ENCODE measurements at regions not wholly inside any gene's neighbourhood (a gene's known extent, or its start where the extent isn't known, plus 50 kb on each side); places are given as distances from the start of the nearest gene placed in this dataset.

DNA sequence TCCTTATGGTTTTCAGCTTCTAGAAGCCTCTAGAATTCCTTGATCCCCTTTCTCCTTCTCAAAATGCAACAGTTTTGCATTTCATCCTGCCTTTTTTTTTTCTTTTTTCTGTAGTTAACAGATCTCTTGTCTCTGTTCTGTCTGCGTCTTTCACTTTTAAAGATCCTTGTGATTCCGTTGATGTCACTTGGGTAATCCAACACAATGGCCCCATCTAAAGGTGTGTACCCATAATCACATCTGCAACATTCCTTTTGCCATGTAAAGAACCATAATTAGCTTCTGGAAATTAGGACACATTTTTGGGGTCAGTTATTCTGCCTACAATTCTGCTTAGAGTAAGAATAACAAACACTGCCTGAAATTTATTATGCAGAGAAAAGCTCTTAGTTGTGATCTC lies 1180.9 kb upstream of the ADGRL3 start:
- no peak for TF ChIP-seq POLR2A (IDR thresholded peaks at IDR 0.05)
- TF ChIP-seq, protein P1, sequence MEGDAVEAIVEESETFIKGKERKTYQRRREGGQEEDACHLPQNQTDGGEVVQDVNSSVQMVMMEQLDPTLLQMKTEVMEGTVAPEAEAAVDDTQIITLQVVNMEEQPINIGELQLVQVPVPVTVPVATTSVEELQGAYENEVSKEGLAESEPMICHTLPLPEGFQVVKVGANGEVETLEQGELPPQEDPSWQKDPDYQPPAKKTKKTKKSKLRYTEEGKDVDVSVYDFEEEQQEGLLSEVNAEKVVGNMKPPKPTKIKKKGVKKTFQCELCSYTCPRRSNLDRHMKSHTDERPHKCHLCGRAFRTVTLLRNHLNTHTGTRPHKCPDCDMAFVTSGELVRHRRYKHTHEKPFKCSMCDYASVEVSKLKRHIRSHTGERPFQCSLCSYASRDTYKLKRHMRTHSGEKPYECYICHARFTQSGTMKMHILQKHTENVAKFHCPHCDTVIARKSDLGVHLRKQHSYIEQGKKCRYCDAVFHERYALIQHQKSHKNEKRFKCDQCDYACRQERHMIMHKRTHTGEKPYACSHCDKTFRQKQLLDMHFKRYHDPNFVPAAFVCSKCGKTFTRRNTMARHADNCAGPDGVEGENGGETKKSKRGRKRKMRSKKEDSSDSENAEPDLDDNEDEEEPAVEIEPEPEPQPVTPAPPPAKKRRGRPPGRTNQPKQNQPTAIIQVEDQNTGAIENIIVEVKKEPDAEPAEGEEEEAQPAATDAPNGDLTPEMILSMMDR (IDR thresholded peaks at IDR 0.05): no peak

Data from right lobe of liver (tissue), 4 donors.